HT1080 (cell line): ENCODE measurements at regions not wholly inside any gene's neighbourhood (a gene's known extent, or its start where the extent isn't known, plus 50 kb on each side); places are given as distances from the start of the nearest gene placed in this dataset. TPM values are rescaled to one million over a fixed set of nuclear protein-coding genes. Genes with fewer than 3 reads are reported as not detected.

Experiments
- small RNA-seq: library from RNA; depleted of rRNA; stranded (forward); fragments of <200 nt; gene quantifications from one replicate; pipeline ENCODE3, GENCODE V24; 2014

Small RNA genes in the stretch of these regions (small RNA-seq; reads per million reads assigned to genes)
- gene RNA5SP166 (not detected), gene RNU7-197P (not detected)
